Left lung (tissue), 4 donors: ENCODE measurements at regions not wholly inside any gene's neighbourhood (a gene's known extent, or its start where the extent isn't known, plus 50 kb on each side); places are given as distances from the start of the nearest gene placed in this dataset.
"Not testable (repeated sequence)": the region's sequence is repeated elsewhere in the genome, so short reads cannot be mapped to it uniquely, and the experiment has no call there.

ENCODE experiments used
- ATAC-seq: fragments of 200-7000 bp; cut with Tn5 transposase; one replicate; pipeline ENCODE4 v1.9.1; 2020; ENCODE audit warnings: moderate library complexity
- DNase-seq, 4 donors: peaks; one replicate each; pipeline ENCODE4 v3.0.0-alpha.2; 2013 to 2020
- H3K27ac ChIP-seq, 2 donors: fragments of 200-600 bp; sonication (generic) in 1 of 2; one replicate each; pipeline versions ENCODE4 v1.5.0 to v1.8.0; 2020 to 2021
- H3K27me3 ChIP-seq, 2 donors: fragments of 200-600 bp; sonication (generic) in 1 of 2; one replicate each; pipeline versions ENCODE4 v1.5.0 to v1.8.0; 2020 to 2021
- H3K36me3 ChIP-seq, 2 donors: fragments of 200-600 bp; sonication (generic) in 1 of 2; one replicate each; pipeline versions ENCODE4 v1.5.0 to v1.8.0; 2020 to 2021
- H3K4me1 ChIP-seq, 2 donors: fragments of 200-600 bp; one replicate each; pipeline ENCODE4 v1.8.0; 2021
- H3K4me3 ChIP-seq, 2 donors: fragments of 200-600 bp; sonication (generic) in 1 of 2; one replicate each; pipeline versions ENCODE4 v1.5.0 to v1.8.0; 2020 to 2021; ENCODE audit warnings: mild to moderate bottlenecking in 1 of 2
- H3K9me3 ChIP-seq, 2 donors: fragments of 200-600 bp; sonication (generic) in 1 of 2; one replicate each; pipeline versions ENCODE4 v1.5.0 to v1.8.0; 2020 to 2021
- CTCF ChIP-seq, 2 donors: fragments of 200-600 bp; sonication (generic) in 1 of 2; IDR thresholded peaks; one replicate each; pipeline versions ENCODE4 v1.5.0 to v1.8.0; 2021; ENCODE audit warnings: antibody characterized with exemption in 2 of 2
- intact Hi-C, 2 donors: fragments of 100-400 bp; cut with DNase I; formaldehyde crosslinking; loops; one replicate each; pipeline versions ENCODE4 v1.11.2 to v1.14.2; 2022
- donor health status: DM: no; HTN: yes; CAD: no.
- donor health status: DM: no; HTN: no; CAD: no.

GRCh38 chr5:102629827-102630605, 125.1 kb upstream of the PAM start:
- H3K27me3 ChIP-seq = no peaks in the 10 kb centered on the region
- no peak for ATAC-seq
- no peak for TF ChIP-seq CTCF (IDR thresholded peaks at IDR 0.05)
- peaks cover 0 to 8% of the 10 kb centered on the region in 2 donors for H3K9me3 ChIP-seq
- no peaks in the 10 kb centered on the region for H3K36me3 ChIP-seq
- no peak overlapping the region for H3K27ac ChIP-seq
- no peak overlapping the region for H3K4me3 ChIP-seq
- intact Hi-C loops = no loop called here
- H3K4me1 ChIP-seq = no peaks in the 10 kb centered on the region
- no peak for DNase-seq

GRCh38 chr5:102635399-102635798, 119.7 kb upstream of the PAM start:
- intact Hi-C loops, H3K27me3 ChIP-seq, DNase-seq, H3K36me3 ChIP-seq, H3K4me1 ChIP-seq, H3K4me3 ChIP-seq, H3K9me3 ChIP-seq, H3K27ac ChIP-seq, ATAC-seq: not testable (repeated sequence)

- no peak for ATAC-seq
- no peak for TF ChIP-seq CTCF (IDR thresholded peaks at IDR 0.05)
- no peak overlapping the region for H3K27ac ChIP-seq
- no peak overlapping the region for H3K4me3 ChIP-seq
- no peaks in the 10 kb centered on the region for H3K4me1 ChIP-seq
- intact Hi-C loops = no loop called here
- no peaks in the 10 kb centered on the region for H3K27me3 ChIP-seq
- H3K36me3 ChIP-seq = no peaks in the 10 kb centered on the region
- peaks cover 0 to 16% of the 10 kb centered on the region in 2 donors for H3K9me3 ChIP-seq
- no peak for DNase-seq
These were observed 116.8 kb upstream of the PAM start for GRCh38 chr5:102638316-102638715.

GRCh38 chr5:102638912-102639652, 116.0 kb upstream of the PAM start:
- TF ChIP-seq CTCF (IDR thresholded peaks at IDR 0.05) = no peak
- peak; percentile 48 for ATAC-seq

GRCh38 chr5:102649731-102650130, 105.4 kb upstream of the PAM start:
- no peaks in the 10 kb centered on the region for H3K27me3 ChIP-seq
- ATAC-seq (no peak), DNase-seq (no peak)
- peaks cover 0 to 2% of the 10 kb centered on the region in 2 donors for H3K9me3 ChIP-seq
- TF ChIP-seq CTCF (IDR thresholded peaks at IDR 0.05) = no peak
- H3K4me1 ChIP-seq = no peaks in the 10 kb centered on the region
- intact Hi-C loops = no loop called here
- H3K4me3 ChIP-seq = no peak overlapping the region
- no peak overlapping the region for H3K27ac ChIP-seq
- no peaks in the 10 kb centered on the region for H3K36me3 ChIP-seq

More at GRCh38 chr5:102638912-102639652, 116.0 kb upstream of the PAM start:
- DNase-seq = no peak
- Histone ChIP-seq H3K4me1 (no peaks in the 10 kb centered on the region), H3K36me3 (no peaks in the 10 kb centered on the region), H3K27ac (no peak overlapping the region), H3K27me3 (no peaks in the 10 kb centered on the region), H3K9me3 (peaks cover 0 to 9% of the 10 kb centered on the region in 2 donors), H3K4me3 (no peak overlapping the region)
- intact Hi-C loops = no loop called here
